ENCODE measurements at regions not wholly inside any gene's neighbourhood (a gene's known extent, or its start where the extent isn't known, plus 50 kb on each side); places are given as distances from the start of the nearest gene placed in this dataset.

GRCh38 chr11:79514290-79514689 lies 73.5 kb upstream of the TENM4 start:
- Histone ChIP-seq H3K9me3 (no peaks in the 10 kb centered on the region), H3K27me3 (no peaks in the 10 kb centered on the region), H3K4me1 (no peaks in the 10 kb centered on the region), H3K27ac (no peak overlapping the region), H3K4me3 (no peak overlapping the region), H3K36me3 (ENCODE audit: low read depth, missing control alignments) (no peaks in the 10 kb centered on the region)
- intact Hi-C loops (cut with DNase I; ENCODE audit: low total_unique reads), result no loop called here
- TF ChIP-seq POLR2A (IDR thresholded peaks at IDR 0.05) (no peak), CTCF (IDR thresholded peaks at IDR 0.05) (no peak)
- no peak for DNase-seq
- 73 to 77% methylated on average over 4 of the region's 4 CpGs for WGBS, 2 donors

- Histone ChIP-seq H3K27me3 (no peaks in the 10 kb centered on the region), H3K4me1 (no peaks in the 10 kb centered on the region), H3K36me3 (ENCODE audit: low read depth, missing control alignments) (no peaks in the 10 kb centered on the region), H3K4me3 (no peak overlapping the region), H3K27ac (no peak overlapping the region), H3K9me3 (no peaks in the 10 kb centered on the region)
- TF ChIP-seq POLR2A (IDR thresholded peaks at IDR 0.05), result no peak
- no peak for TF ChIP-seq CTCF (IDR thresholded peaks at IDR 0.05)
- DNase-seq, result no peak
- intact Hi-C loops (cut with DNase I; ENCODE audit: low total_unique reads), result no loop called here
- WGBS, 2 donors, result 79 to 86% methylated on average over 4 of the region's 4 CpGs
Observed at GRCh38 chr11:79512706-79513469, 72.1 kb upstream of the TENM4 start.

- no peak for DNase-seq
- intact Hi-C loops (cut with DNase I; ENCODE audit: low total_unique reads), result no loop called here
- WGBS, 2 donors, result 90 to 91% methylated on average over 9 of the region's 9 CpGs
- no peaks in the 10 kb centered on the region for H3K4me1 ChIP-seq
- no peak overlapping the region for H3K4me3 ChIP-seq
- no peaks in the 10 kb centered on the region for H3K36me3 ChIP-seq (ENCODE audit: low read depth, missing control alignments)
- no peak overlapping the region for H3K27ac ChIP-seq
- H3K9me3 ChIP-seq, result no peaks in the 10 kb centered on the region
- TF ChIP-seq POLR2A (IDR thresholded peaks at IDR 0.05), result no peak
- no peak for TF ChIP-seq CTCF (IDR thresholded peaks at IDR 0.05)
- no peaks in the 10 kb centered on the region for H3K27me3 ChIP-seq
Observed at GRCh38 chr11:79510960-79511359, 70.1 kb upstream of the TENM4 start.

- intact Hi-C loops (cut with DNase I; ENCODE audit: low total_unique reads), result no loop called here
- 67 to 72% methylated on average over 3 of the region's 3 CpGs for WGBS, 2 donors
- DNase-seq, result no peak
Observed at GRCh38 chr11:79508461-79508860, 67.6 kb upstream of the TENM4 start.

More at GRCh38 chr11:79508461-79508860, 67.6 kb upstream of the TENM4 start:
- H3K27ac ChIP-seq, result no peak overlapping the region
- no peaks in the 10 kb centered on the region for H3K9me3 ChIP-seq
- H3K36me3 ChIP-seq (ENCODE audit: low read depth, missing control alignments), result no peaks in the 10 kb centered on the region
- TF ChIP-seq CTCF (IDR thresholded peaks at IDR 0.05), result no peak
- TF ChIP-seq POLR2A (IDR thresholded peaks at IDR 0.05), result no peak
- no peaks in the 10 kb centered on the region for H3K27me3 ChIP-seq
- peaks cover 1% of the 10 kb centered on the region for H3K4me1 ChIP-seq
- no peak overlapping the region for H3K4me3 ChIP-seq
